DOHH2 (cell line): ENCODE measurements at regions not wholly inside any gene's neighbourhood (a gene's known extent, or its start where the extent isn't known, plus 50 kb on each side); places are given as distances from the start of the nearest gene placed in this dataset.

Experiments used
- H3F3A ChIP-seq: fragments of 200-600 bp; sonication (generic), shearing (Covaris generic); 2 replicates; pipeline ENCODE4 v1.6.0; 2016; ENCODE audit warnings: antibody characterized with exemption, mild to moderate bottlenecking; ENCODE audit not compliant: control insufficient read depth, insufficient read depth
- H3K27ac ChIP-seq: fragments of 200-600 bp; sonication (generic); 2 replicates; pipeline ENCODE4 v1.5.1; 2014; ENCODE audit warnings: low read depth, mild to moderate bottlenecking, low read length, moderate library complexity
- H3K27me3 ChIP-seq: fragments of 200-600 bp; sonication (generic); 2 replicates; pipeline ENCODE4 v1.6.1; 2014; ENCODE audit warnings: mild to moderate bottlenecking, low read length, mixed read lengths; ENCODE audit not compliant: control insufficient read depth
- H3K36me3 ChIP-seq: fragments of 200-600 bp; sonication (generic); 2 replicates; pipeline ENCODE4 v1.6.1; 2014; ENCODE audit warnings: mild to moderate bottlenecking, low read length, moderate library complexity, mixed read lengths; ENCODE audit not compliant: control insufficient read depth
- H3K4me1 ChIP-seq: fragments of 200-600 bp; sonication (generic); 2 replicates; pipeline ENCODE4 v1.6.1; 2014; ENCODE audit warnings: mild to moderate bottlenecking, low read length, mixed read lengths; ENCODE audit not compliant: control insufficient read depth
- H3K4me2 ChIP-seq: fragments of 200-600 bp; sonication (generic); 2 replicates; pipeline ENCODE4 v1.6.0; 2014; ENCODE audit warnings: mild to moderate bottlenecking, low read length, moderate library complexity
- H3K4me3 ChIP-seq: fragments of 200-600 bp; sonication (generic); 2 replicates; pipeline ENCODE4 v1.5.1; 2014; ENCODE audit warnings: mild to moderate bottlenecking, low read length, mixed read lengths
- H3K79me2 ChIP-seq: fragments of 200-600 bp; sonication (generic); 2 replicates; pipeline ENCODE4 v1.6.1; 2014; ENCODE audit warnings: mild to moderate bottlenecking, low read length, mixed read lengths; ENCODE audit not compliant: control insufficient read depth
- H3K9me2 ChIP-seq: fragments of 200-600 bp; sonication (generic); replicated peaks from 2 replicates; pipeline ENCODE4 v1.6.1; 2014; ENCODE audit warnings: mild to moderate bottlenecking, low read length, mixed read lengths; ENCODE audit not compliant: control insufficient read depth
- H3K9me3 ChIP-seq: fragments of 200-600 bp; sonication (generic); 2 replicates; pipeline ENCODE4 v1.6.1; 2014; ENCODE audit warnings: antibody characterized with exemption, low read length, mixed read lengths; ENCODE audit not compliant: control insufficient read depth, insufficient read depth
- H4K20me1 ChIP-seq: fragments of 200-600 bp; sonication (generic); 2 replicates; pipeline ENCODE4 v1.6.0; 2014; ENCODE audit warnings: low read depth, mild to moderate bottlenecking, antibody characterized with exemption, low read length, moderate library complexity; ENCODE audit not compliant: control insufficient read depth, insufficient read depth
- CTCF ChIP-seq: fragments of 200-600 bp; sonication (generic); IDR thresholded peaks from one replicate; pipeline ENCODE4 v1.5.1; 2014; ENCODE audit warnings: antibody characterized with exemption, mild to moderate bottlenecking, low read depth, low read length; ENCODE audit not compliant: poor library complexity, severe bottlenecking
- EZH2phosphoT487 ChIP-seq: fragments of 200-600 bp; sonication (generic); IDR thresholded peaks from 2 replicates; pipeline ENCODE4 v1.6.1; 2017; ENCODE audit warnings: borderline replicate concordance, mild to moderate bottlenecking, antibody characterized with exemption, low read length, moderate library complexity, mixed read lengths

- H3F3A ChIP-seq: no peaks in the 10 kb centered on the region
- H3K27me3 ChIP-seq: no peaks in the 10 kb centered on the region
- no peaks in the 10 kb centered on the region for H3K79me2 ChIP-seq
These were observed 74.1 kb upstream of the SHANK2 start for GRCh38 chr11:71326328-71326940.

GRCh38 chr11:71325418-71326327 is 73.3 kb upstream of the SHANK2 start:
- Histone ChIP-seq H3K9me2 (no peaks in the 10 kb centered on the region), H3K79me2 (no peaks in the 10 kb centered on the region), H3K36me3 (no peaks in the 10 kb centered on the region), H3K4me2 (no peak overlapping the region), H3K27ac (no peak overlapping the region), H3K4me3 (no peak overlapping the region), H3K4me1 (no peaks in the 10 kb centered on the region), H3K27me3 (no peaks in the 10 kb centered on the region), H3K9me3 (no peaks in the 10 kb centered on the region), H4K20me1 (no peaks in the 10 kb centered on the region), H3F3A (no peaks in the 10 kb centered on the region)
- TF ChIP-seq CTCF: no peak
- no peak for TF ChIP-seq EZH2phosphoT487

More at GRCh38 chr11:71326328-71326940, 74.1 kb upstream of the SHANK2 start:
- TF ChIP-seq CTCF (no peak), EZH2phosphoT487 (no peak)
- Histone ChIP-seq H3K4me1 (no peaks in the 10 kb centered on the region), H3K9me3 (no peaks in the 10 kb centered on the region), H3K4me2 (no peak overlapping the region), H3K36me3 (no peaks in the 10 kb centered on the region), H3K9me2 (no peaks in the 10 kb centered on the region), H4K20me1 (no peaks in the 10 kb centered on the region), H3K4me3 (no peak overlapping the region), H3K27ac (no peak overlapping the region)

GRCh38 chr11:71324788-71325417 is 72.5 kb upstream of the SHANK2 start:
- Histone ChIP-seq H4K20me1 (no peaks in the 10 kb centered on the region), H3K9me2 (no peaks in the 10 kb centered on the region), H3F3A (no peaks in the 10 kb centered on the region), H3K27ac (no peak overlapping the region), H3K4me3 (no peak overlapping the region), H3K9me3 (no peaks in the 10 kb centered on the region), H3K79me2 (no peaks in the 10 kb centered on the region), H3K4me2 (no peak overlapping the region), H3K36me3 (no peaks in the 10 kb centered on the region), H3K27me3 (no peaks in the 10 kb centered on the region), H3K4me1 (no peaks in the 10 kb centered on the region)
- no peak for TF ChIP-seq CTCF
- no peak for TF ChIP-seq EZH2phosphoT487
